Activated naive CD4-positive, alpha-beta T cell treated with anti-CD3 and anti-CD28 coated beads, Interleukin-2, amount 10 ng/mL, durations not matched to agents 7 days and 5 days (primary cell): ENCODE measurements at regions not wholly inside any gene's neighbourhood (a gene's known extent, or its start where the extent isn't known, plus 50 kb on each side); places are given as distances from the start of the nearest gene placed in this dataset.
"Not testable (repeated sequence)": the region's sequence is repeated elsewhere in the genome, so short reads cannot be mapped to it uniquely, and the experiment has no call there.

Experiments
- CTCF ChIA-PET: fragments of 350-600 bp; sonication (Branson Sonifier 250); formaldehyde crosslinking; loops from one replicate; lab custom pipeline; 2021; ENCODE audit warnings: antibody characterized with exemption; lab: Charles Lee
- DNase-seq: peaks from one replicate; pipeline ENCODE4 v3.0.0-alpha.2; 2020
- H3K27ac Mint-ChIP-seq: one replicate; pipeline ENCODE4 v1.8.0; 2021; ENCODE audit warnings: mild to moderate bottlenecking, moderate library complexity, mixed read lengths
- H3K27me3 Mint-ChIP-seq: one replicate; pipeline ENCODE4 v1.8.0; 2021; ENCODE audit warnings: mild to moderate bottlenecking, mixed read lengths
- H3K36me3 Mint-ChIP-seq: one replicate; pipeline ENCODE4 v1.8.0; 2021; ENCODE audit warnings: mixed read lengths
- H3K4me1 Mint-ChIP-seq: one replicate; pipeline ENCODE4 v1.8.0; 2021; ENCODE audit warnings: mixed read lengths
- H3K4me3 Mint-ChIP-seq: one replicate; pipeline ENCODE4 v1.8.0; 2021; ENCODE audit warnings: mild to moderate bottlenecking, moderate library complexity, mixed read lengths
- H3K9me3 Mint-ChIP-seq: one replicate; pipeline ENCODE4 v1.8.0; 2021; ENCODE audit warnings: mixed read lengths

DNA sequence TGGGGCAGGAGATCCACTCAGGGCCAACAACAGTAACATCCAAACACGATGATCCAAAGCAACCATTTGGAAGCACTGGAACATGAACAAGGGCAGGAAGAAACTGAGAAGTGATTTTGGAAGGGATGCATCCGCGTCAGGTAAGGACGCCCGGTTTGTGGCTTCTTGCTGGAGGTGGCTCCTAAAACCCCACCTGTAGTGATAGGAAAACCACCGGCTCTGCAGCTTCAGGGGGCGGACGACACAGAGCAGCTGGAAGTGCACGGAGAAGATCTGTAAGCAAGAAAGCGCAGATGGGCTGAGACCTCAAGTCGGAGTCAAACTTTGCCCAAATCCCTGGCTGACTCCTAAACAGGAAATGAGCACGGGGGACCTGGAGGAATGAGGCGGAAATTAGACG lies 1066.1 kb downstream of the BRD1 start:
- H3K36me3 Mint-ChIP-seq = no peaks in the 10 kb centered on the region
- no peak overlapping the region for H3K27ac Mint-ChIP-seq
- H3K27me3 Mint-ChIP-seq = no peaks in the 10 kb centered on the region
- no peak for DNase-seq
- CTCF ChIA-PET = no interaction called here
- no peaks in the 10 kb centered on the region for H3K9me3 Mint-ChIP-seq
- no peak overlapping the region for H3K4me3 Mint-ChIP-seq
- H3K4me1 Mint-ChIP-seq = no peaks in the 10 kb centered on the region

DNA sequence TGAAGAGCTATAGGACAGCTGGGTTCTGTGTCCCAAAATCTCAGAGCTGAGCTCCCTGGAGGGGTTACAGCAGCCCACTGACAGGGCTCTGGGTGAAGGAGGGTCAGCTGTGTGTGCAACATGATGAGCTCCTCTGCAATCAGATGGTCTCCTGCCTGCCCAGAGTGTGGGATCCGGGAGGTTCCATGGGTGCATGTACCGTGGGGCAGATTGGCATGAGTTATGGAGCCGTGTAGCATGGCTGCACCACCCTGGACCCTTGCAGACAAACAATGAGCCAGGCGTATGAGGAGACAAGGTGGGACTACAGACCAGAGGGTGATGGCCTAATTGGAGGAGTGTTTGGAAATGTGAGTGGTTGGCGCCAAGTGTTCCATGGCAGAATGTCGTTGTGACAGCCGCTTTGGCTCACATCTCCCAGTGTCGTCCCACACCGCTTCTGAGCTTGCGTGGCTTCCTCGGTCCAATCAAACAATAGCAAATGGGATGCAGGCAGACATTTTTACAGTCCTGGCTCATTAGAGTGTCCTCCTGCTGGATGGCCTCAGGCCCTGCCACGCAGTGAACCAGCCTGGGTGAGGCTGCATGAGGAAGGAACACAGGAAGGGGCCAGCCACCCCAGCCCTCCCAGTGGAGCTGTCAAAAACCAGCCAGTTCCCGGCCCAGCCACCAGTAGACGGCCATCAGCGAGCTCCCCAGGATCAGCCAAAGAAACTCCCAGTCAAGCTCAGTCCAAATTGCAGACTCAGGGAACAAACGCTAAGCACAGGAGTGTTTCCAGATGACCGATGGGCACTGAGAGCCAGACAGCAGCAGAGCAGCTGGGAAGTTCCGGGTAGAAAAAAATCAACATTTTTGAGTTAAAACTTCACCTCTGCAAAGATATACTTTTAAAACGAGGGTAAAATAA lies 1066.9 kb downstream of the BRD1 start:
- no peak for DNase-seq
- CTCF ChIA-PET = no interaction called here
- Mint-ChIP-seq H3K4me1 (no peaks in the 10 kb centered on the region), H3K9me3 (no peaks in the 10 kb centered on the region), H3K36me3 (no peaks in the 10 kb centered on the region), H3K4me3 (no peak overlapping the region), H3K27me3 (no peaks in the 10 kb centered on the region), H3K27ac (no peak overlapping the region)

DNA sequence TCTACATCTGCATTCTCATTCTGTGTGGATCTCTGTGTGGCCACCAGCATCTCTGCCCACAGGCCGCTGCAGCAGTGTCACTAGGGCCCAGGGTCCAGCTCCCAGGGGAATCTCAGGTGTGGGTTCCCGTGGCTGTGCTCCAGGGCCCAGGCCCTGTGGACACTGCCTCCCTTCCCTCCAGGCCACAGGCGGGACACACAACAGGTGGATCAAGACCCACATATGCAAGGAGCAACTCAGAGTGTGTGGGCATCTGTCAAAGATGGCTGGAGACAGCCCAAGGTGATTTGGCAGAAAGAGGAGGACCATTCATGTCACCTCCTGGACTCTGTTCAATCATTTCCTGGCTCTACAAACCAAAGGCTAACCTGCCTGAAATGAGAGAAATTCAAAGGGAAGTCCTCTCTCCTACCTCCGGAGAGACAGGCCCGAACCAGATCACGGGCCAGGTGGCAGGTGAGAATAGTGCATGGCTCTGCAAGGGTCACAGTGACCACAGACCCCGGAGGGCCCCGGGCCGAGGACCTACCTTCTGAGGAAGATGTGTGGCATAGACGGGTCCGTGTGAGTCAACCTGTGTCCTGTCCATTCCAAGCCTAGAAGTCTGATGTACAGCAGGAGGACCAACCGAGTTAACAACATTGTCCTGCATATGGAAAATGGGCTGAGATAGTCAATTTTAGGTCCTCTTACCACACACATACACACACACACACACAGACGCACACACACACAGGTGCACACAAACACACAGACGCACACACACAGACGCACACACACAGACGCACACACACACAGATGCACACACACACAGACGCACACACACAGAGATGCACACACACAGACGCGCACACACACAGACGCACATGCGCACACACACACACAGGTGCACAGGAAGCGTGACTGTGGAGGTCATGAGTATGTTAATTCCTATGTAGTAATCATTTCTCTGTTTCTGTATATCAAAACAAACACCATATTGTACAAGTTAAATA lies 1068.5 kb downstream of the BRD1 start:
- no peaks in the 10 kb centered on the region for H3K27me3 Mint-ChIP-seq
- CTCF ChIA-PET = no interaction called here
- no peaks in the 10 kb centered on the region for H3K4me1 Mint-ChIP-seq
- H3K36me3 Mint-ChIP-seq = no peaks in the 10 kb centered on the region
- H3K9me3 Mint-ChIP-seq = peaks cover 2% of the 10 kb centered on the region
- no peak overlapping the region for H3K4me3 Mint-ChIP-seq
- H3K27ac Mint-ChIP-seq = no peak overlapping the region
- no peak for DNase-seq

DNA sequence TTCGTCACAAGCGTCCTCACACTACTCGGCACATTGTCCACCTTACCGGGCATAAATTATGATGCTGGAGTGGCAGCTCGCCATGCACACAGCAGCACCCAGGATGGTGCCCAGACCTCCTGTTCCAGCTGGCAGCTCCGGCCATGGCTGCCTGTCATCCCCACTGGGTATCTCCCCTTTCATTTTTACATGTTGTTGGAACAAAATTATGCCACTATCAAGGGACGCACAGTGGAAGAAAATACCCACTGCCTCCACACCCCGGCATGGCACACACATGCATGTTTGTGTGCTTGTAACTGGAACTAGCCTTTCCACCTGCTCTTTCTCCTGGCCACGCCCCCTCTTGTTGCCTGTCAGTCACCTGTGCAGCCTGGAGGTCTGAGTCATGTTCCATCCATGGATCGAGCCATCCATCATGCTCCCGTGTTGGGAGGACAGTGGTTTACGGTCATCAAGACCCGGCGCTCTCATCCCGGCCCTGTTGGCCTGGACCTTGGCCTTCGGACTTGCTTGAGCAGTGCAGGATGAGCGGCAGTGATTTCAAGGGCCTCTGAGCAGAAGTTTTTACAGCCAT lies 1069.6 kb downstream of the BRD1 start:
- peaks cover 5% of the 10 kb centered on the region for H3K9me3 Mint-ChIP-seq
- no peak overlapping the region for H3K27ac Mint-ChIP-seq
- H3K36me3 Mint-ChIP-seq = no peaks in the 10 kb centered on the region
- H3K4me3 Mint-ChIP-seq = no peak overlapping the region
- no peaks in the 10 kb centered on the region for H3K4me1 Mint-ChIP-seq
- CTCF ChIA-PET = no interaction called here
- H3K27me3 Mint-ChIP-seq = no peaks in the 10 kb centered on the region
- no peak for DNase-seq

DNA sequence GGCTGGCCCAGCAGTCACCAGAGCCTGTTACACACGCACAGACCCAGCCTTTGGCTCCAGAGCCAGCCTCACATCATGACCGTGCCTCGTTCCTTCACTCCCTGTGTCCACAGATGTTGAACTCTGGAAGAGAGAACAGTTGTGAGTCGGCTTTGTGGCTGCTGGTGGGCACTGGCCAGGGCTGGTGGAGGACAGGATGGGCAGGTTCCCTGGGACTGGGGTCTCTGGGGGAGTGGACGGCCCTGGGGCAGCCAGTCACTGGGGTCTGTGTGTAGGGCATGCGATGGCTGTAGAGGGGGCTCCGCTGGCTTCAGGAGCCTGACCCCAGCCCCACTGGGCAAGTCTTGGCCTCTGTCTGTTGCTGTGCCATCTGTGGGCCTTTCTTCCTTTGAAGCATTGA lies 1070.1 kb downstream of the BRD1 start:
- H3K27me3 Mint-ChIP-seq = no peaks in the 10 kb centered on the region
- no peak overlapping the region for H3K27ac Mint-ChIP-seq
- peaks cover 5% of the 10 kb centered on the region for H3K9me3 Mint-ChIP-seq
- no peaks in the 10 kb centered on the region for H3K4me1 Mint-ChIP-seq
- no peak overlapping the region for H3K4me3 Mint-ChIP-seq
- no peaks in the 10 kb centered on the region for H3K36me3 Mint-ChIP-seq
- DNase-seq = no peak
- CTCF ChIA-PET = no interaction called here

DNA sequence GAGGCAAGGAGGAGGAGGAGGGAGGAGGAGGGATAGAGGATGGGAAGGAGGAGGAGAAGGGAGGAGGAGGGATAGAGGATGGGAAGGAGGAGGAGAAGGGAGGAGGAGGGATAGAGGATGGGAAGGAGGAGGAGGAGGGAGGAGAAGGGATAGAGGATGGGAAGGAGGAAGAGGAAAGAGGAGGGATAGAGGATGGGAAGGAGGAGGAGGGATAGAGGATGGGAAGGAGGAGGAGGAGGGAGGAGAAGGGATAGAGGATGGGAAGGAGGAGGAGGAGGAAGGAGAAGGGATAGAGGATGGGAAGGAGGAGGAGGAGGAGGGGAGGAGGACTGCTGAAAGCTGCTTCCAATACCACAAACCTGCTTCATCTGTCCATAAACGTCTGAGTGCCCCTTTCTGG lies 1070.5 kb downstream of the BRD1 start:
- not testable (repeated sequence) for H3K36me3 Mint-ChIP-seq

DNA sequence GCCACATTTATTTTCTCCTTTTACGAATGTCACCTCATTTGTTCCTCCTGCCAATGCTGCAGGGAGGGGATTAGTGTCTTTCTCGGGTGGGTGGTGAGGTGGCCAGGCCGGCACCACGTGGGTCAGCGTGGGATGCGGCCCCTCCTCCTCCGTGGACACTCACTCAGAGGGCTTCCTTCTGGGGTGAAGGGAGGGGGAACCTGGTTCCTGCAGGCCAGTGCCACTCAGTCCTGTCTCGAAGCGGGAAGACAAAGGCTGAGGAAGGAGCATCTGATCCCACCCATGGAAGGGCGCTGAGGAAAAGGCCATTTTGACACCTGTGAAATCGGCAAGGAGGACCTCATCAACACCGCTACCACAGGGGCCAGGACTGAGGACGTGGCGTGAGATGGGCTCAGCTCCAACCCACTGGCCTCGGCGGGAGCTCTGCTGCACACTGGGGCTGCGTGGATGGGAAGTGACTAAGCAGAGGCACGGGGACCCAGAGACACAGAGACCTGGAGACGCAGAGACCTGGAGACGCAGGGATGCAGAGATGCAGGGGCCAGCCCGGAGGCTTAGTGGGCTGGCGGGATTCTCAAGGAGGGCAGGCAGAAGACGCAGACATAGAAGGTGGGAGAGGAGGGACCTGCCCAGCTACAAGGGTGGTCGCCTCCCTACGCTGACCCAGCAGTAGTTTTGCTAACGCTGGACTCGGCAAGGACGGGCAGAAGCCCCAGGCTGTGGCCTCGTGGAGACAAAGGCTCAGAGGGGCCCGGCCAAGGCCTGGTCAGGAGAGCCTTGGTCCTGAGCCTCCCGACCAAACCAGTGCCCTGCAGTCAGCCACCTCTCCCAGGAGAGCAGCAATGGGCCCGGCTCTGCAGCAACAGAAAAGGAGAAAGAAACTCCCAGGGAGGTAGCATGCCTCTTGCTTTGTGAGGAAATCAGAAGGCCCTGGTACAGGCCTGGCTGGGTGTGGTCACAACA lies 1071.2 kb downstream of the BRD1 start:
- Mint-ChIP-seq H3K36me3 (no peaks in the 10 kb centered on the region), H3K27ac (no peak overlapping the region), H3K27me3 (no peaks in the 10 kb centered on the region), H3K9me3 (peaks cover 5% of the 10 kb centered on the region), H3K4me3 (no peak overlapping the region), H3K4me1 (no peaks in the 10 kb centered on the region)
- CTCF ChIA-PET = no interaction called here
- no peak for DNase-seq

More for the DNA sequence above, 1070.5 kb downstream of the BRD1 start:
- H3K27me3 Mint-ChIP-seq, H3K4me3 Mint-ChIP-seq, H3K27ac Mint-ChIP-seq, H3K4me1 Mint-ChIP-seq, H3K9me3 Mint-ChIP-seq, DNase-seq, CTCF ChIA-PET: not testable (repeated sequence)

DNA sequence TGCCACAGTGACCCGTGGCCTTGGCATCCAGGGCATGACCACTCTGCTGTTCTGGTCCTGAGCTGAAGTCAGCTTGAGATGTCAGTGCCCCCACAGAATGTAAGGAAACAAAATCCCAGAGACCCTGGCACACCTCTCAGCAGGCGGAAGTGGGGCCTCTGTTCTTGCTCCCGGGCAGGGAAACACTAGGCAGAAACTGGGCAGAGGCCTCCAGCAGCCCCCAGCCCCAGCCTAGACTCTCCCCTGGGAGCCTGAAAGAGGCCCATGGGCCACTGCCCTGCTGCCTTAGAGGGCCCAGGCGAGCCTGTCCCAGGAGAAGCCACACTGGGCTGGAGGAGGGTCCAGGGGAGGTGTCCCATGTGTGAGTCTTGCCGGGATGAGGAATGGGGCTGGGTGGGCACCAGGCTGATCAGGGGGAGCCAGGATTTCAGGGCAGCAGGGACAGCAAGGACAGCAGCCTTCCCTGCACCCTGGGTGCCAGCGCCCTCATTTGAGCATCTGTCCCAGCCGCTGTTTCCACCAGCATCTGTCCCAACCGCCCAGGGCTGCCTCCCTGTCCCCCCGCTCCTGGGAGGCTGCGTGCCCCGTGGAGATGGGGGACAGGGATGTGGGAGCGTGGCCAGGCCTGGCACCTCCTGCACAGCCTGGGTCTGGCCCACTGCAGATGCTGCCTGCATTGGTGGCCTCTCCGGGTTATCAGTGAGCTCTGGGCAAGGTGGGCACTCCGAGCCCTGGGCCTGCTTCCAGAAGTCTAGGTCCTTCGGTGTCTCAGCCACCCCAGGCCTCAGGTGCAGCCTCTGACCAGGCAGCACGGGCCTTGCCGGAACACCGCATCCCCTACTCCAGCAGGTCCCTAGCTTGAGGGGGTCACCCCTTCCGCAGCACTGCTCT lies 1072.4 kb downstream of the BRD1 start:
- Mint-ChIP-seq H3K9me3 (peaks cover 5% of the 10 kb centered on the region), H3K4me1 (no peaks in the 10 kb centered on the region), H3K27ac (no peak overlapping the region), H3K36me3 (no peaks in the 10 kb centered on the region), H3K27me3 (no peaks in the 10 kb centered on the region), H3K4me3 (no peak overlapping the region)
- CTCF ChIA-PET = no interaction called here
- no peak for DNase-seq

DNA sequence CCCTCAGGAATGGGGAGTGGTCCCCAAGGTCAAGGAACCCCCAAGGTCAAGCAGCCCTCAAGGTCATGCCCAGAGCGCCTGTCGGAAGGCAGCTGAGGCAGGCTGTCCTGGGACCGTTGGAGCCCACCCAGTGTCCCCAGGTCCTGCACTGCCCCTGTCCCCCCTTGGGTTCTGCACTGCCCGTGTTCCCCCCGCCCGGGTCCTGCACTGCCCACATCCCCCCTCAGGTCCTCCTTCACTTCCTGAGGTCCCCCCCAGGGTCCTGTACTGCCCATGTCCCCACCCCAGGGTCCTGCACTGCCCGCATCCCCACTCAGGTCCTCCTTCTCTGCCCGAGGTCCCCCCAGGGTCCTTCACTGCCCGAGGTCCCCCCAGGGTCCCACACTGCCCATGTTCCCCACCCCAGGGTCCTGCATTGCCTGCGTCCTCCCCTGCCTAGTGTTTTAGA lies 1073.0 kb downstream of the BRD1 start:
- Mint-ChIP-seq H3K27me3 (no peaks in the 10 kb centered on the region), H3K4me3 (no peak overlapping the region), H3K9me3 (peaks cover 5% of the 10 kb centered on the region), H3K27ac (no peak overlapping the region), H3K4me1 (no peaks in the 10 kb centered on the region), H3K36me3 (no peaks in the 10 kb centered on the region)
- no peak for DNase-seq
- CTCF ChIA-PET = no interaction called here

DNA sequence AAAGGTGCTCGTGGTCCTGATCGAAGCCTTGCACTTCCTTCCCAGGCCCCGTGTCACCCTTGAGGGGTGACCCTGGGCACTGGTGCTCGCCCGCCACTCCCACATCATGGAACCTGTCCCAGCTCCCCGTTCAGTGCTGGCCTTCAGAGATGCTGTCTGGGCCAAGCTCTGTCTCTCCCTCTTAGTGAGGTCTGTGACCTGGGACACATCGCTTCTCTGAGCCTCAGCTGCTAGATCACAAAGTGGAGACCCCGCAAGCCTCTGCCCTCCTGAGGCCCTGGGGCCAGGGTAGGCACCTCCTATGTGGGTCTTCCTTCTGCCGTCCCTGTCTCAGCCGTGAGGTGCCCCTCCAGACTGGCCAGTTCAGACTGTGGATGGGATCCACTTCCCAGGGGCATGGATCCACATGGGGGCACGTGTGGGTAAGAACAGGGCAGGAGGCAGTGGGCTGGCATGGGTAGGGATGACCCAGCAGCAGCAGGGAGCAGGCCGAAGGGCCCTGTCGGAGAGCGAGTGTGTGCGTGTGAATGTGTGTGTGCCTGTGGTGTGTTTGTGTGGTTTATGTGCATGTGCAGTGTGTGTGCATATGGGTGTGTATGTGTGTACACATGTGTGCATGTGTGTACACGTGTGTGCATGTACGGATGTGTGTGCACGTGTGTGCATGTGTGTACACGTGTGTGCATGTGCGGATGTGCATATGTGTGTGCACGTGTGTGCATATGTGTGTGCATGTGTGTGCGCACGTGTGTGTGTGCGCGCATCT lies 1073.7 kb downstream of the BRD1 start:
- no peak overlapping the region for H3K27ac Mint-ChIP-seq
- CTCF ChIA-PET = no interaction called here
- peaks cover 5% of the 10 kb centered on the region for H3K9me3 Mint-ChIP-seq
- no peaks in the 10 kb centered on the region for H3K4me1 Mint-ChIP-seq
- no peaks in the 10 kb centered on the region for H3K36me3 Mint-ChIP-seq
- DNase-seq = no peak
- H3K27me3 Mint-ChIP-seq = no peaks in the 10 kb centered on the region
- no peak overlapping the region for H3K4me3 Mint-ChIP-seq

DNA sequence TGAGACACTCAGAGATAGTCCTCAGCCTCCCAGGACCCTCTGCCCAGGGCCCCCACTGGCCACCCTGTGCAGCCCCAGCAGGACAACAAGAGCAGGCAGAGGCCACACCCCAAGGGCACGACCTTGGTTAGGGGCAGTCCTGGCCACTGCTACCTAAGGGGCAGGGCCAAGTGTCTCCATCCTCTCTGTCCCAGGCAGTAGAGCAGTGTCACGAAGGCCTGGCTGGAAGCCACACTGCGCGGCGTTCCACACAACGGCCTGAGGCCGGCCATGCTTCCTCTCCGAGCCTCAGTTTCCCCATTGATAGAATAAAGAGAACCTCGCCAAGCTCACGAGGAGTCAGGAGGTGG lies 1074.3 kb downstream of the BRD1 start:
- Mint-ChIP-seq H3K27ac (no peak overlapping the region), H3K9me3 (peaks cover 5% of the 10 kb centered on the region), H3K27me3 (no peaks in the 10 kb centered on the region), H3K36me3 (no peaks in the 10 kb centered on the region), H3K4me1 (no peaks in the 10 kb centered on the region), H3K4me3 (no peak overlapping the region)
- CTCF ChIA-PET = no interaction called here
- no peak for DNase-seq
